GM19468 (cell line): ENCODE measurements at regions not wholly inside any gene's neighbourhood (a gene's known extent, or its start where the extent isn't known, plus 50 kb on each side); places are given as distances from the start of the nearest gene placed in this dataset.
"Not testable (repeated sequence)": the region's sequence is repeated elsewhere in the genome, so short reads cannot be mapped to it uniquely, and the experiment has no call there.

Experiments
- ATAC-seq: cut with Tn5 transposase; IDR thresholded peaks from one replicate; pipeline ENCODE4 v1.9.1; 2021; ENCODE audit warnings: mild to moderate bottlenecking, moderate library complexity, moderate number of reproducible peaks; ENCODE audit not compliant: unreplicated experiment; ENCODE audit errors: extremely low read depth

- no peak for ATAC-seq
Observed at GRCh38 chr7:114799628-114800028, 122.3 kb upstream of the MDFIC start.

GRCh38 chr7:114802632-114803031 lies 119.3 kb upstream of the MDFIC start:
- ATAC-seq: no peak

GRCh38 chr7:114806590-114807162 lies 115.2 kb upstream of the MDFIC start:
- ATAC-seq: no peak

- no peak for ATAC-seq
Observed at GRCh38 chr7:114812570-114812969, 109.3 kb upstream of the MDFIC start.

DNA sequence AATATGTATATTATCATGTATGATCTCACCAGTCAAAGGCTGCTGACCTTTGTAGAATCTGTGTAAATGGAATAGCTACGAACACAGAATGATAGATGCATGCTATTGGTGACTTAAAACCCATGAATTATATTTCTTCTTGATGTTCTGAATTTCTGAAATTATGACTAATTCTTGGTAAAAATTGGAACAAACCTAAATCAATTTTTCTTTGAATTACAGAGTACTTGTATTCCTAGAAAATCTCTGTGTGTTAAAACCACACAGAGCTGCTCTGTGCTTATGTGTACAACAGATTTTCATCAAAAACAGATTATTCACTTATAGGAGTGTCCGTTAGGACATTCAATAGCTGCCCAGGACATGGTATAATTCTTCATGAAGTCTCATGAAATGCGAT lies 108.3 kb upstream of the MDFIC start:
- ATAC-seq: no peak

GRCh38 chr7:114817036-114817435 lies 104.9 kb upstream of the MDFIC start:
- not testable (repeated sequence) for ATAC-seq

- ATAC-seq: no peak
Observed at GRCh38 chr7:114818501-114818900, 103.4 kb upstream of the MDFIC start.

DNA sequence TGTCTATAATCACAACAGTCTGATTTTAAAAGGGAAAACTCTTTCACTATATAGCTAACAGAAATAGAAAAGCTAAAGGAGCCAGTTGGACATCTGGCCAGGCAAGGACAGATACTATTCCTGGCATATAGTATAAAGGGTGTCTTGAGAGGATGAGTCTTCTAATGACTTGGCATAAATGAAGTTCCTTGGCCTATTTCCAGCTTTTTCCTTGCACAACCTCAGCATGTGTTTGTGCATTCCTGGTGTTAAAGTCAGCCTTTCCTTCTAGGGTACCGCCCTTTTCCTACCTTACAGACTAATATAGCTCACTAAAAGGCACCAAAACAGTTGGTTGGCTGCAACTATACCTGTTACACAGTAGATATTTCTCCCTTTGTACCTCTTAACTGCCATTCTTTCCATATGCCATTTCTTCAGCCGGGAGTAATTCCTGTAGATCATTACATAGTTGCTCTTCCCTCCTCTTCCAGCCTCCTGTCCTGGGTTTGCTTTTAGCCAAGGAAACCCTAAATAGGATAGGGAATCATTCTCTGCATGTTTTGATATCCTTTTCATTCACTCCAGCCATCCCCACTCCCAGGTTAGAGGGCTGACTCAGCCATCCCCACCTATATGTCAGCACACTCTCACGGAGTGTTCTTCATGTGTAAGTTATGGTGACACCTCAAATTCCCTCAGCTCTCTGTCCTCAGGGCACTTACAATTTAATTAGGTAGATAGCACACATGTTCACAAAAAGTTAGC lies 102.1 kb upstream of the MDFIC start:
- ATAC-seq: no peak

DNA sequence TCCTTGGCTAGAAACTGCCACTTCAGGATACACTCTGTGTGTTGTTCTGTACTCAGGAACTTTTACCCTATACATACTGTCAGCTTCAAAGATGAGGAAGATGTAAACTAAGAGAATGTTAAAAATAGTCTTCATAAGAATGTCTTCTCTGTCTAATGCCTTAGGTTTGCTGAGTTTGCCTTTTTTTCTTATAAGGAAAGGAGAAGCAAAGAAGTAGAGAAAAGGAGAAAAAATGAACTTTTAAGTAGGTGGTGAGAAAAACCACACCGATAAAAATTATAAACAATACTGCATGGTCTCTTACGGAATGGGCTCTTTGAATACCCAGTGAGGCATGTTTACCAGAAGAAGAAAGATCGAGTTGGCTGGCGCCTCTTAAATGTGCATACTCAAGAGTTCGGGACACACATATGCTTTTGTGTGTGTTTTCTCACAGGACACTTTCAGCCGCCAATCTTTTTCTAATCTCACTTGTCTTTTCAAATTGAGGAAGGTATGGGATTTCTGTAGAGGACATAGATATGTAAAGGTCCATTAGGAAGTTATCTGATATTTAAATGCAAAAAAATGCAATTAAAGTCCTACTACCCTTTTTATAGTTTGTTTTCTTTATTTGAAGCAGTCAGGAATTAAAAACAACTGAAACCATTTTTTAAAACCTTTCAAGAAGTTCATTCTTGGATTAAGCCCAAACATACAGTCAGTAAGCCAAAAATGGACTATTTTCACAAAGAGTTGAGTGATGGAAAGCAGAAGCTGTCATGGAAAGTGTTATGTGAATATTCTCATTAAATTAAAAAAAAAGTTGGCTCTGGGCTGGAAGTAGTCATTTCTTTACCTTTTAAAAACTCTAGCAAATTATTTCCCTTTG lies 100.6 kb upstream of the MDFIC start:
- no peak for ATAC-seq

DNA sequence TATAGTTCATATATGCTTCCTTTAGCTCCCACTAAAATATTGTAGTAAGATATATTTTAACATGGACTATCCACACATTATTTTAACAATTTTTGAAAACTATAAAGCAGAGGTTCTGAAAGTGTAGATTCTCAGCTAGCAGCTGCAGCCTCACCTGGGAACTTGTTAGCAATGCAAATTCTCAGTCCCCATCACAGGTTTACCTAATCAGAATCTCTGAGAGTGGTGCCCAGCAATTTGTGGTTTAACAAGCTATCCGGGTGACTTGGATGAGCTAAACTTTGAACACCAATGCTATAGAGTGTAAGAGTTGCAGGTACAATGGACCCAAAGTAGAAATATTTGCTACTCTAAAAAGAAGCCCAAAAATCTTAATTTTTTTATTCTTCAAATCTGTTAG lies 99.8 kb upstream of the MDFIC start:
- ATAC-seq: no peak

GRCh38 chr7:114822844-114823243 lies 99.0 kb upstream of the MDFIC start:
- no peak for ATAC-seq

GRCh38 chr7:114823290-114823689 lies 98.6 kb upstream of the MDFIC start:
- ATAC-seq: no peak

GRCh38 chr7:114825423-114825951 lies 96.4 kb upstream of the MDFIC start:
- ATAC-seq: no peak

DNA sequence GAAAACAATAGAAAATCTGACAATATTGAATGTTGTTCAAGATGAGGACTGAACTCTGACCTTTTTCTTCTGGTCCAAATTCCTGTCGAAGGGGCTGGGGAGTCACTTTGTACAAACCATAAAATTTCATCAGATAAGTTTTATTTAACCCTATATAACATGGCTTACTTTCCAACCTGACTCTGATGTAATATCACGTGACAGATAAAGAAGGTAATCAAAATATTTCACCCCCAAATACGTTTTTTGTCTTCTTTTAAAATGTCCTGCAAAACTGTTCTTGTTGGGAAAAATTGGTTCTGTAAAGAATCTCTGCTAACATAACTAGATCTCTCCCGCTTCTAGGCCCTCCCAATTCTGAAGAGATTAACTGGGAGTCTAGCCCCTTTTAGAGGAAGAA lies 90.9 kb upstream of the MDFIC start:
- no peak for ATAC-seq

DNA sequence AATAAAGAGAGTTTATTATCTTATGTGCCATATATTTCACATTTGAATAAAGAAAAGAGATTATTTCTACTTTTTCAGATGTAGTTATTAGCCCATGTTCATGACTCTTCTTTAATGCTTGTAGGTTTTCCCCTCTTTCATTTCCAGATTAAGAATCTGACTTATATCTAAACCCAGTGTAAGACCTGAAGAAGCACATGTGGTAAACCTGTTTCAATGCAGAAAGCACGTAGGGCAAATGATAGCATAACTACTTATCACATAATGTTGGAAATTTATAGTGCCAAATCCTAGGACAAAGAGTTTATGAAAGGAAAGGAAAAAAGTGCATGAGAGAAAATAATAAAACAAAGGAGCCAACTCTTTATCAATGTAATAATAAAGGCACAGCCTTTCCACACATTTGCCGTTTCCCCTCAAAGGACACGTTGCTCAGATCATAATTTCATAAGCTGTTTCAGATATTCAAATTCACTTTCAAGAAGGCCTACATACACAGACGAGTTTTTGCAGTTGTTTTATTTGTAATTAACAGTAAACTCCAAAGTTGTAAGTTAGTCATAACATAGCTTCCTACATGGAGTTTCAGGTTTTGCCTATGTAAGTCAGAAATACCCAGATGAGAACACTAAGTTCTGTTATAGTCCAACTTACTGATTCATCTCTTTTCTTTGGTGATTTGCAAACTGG lies 88.8 kb upstream of the MDFIC start:
- peak; percentile 80 for ATAC-seq

DNA sequence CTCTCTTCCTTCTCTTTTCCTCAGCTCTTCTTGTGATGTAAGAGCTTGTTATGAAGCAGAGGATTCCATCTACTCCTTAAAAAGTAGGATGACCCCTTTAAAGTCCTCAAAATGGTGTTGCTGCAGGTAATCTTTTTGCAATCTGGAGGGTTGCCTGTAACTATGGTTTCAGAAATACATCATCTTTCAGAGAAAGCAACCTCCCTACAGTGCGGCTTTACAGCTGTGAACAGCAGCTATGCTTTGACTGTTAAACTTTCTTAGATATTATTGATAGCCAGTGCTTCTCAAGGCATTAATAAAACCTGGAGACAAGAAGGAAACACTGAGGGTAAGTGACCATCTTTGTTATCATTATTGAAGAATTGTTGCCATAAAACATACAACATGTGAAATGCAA lies 86.6 kb upstream of the MDFIC start:
- no peak for ATAC-seq

DNA sequence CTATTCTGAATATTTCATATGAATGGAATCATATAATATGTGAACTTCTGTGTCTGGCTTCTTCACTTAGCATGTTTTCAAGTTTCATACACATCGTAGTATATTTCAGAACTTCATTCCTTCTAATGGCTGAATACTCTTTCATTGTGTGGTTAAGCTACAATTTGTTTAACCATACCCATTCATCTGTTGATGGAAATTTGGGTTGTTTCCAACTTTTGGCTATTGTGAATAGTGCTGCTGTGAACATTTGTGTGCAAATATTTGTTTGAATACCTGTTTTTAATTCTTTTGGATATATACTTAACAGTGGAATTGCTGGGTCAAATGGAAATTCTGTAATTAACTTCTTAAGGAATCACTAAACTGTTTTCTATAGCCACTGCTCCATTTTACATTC lies 86.0 kb upstream of the MDFIC start:
- ATAC-seq: no peak

GRCh38 chr7:114842551-114843065 lies 79.3 kb upstream of the MDFIC start:
- ATAC-seq: no peak

DNA sequence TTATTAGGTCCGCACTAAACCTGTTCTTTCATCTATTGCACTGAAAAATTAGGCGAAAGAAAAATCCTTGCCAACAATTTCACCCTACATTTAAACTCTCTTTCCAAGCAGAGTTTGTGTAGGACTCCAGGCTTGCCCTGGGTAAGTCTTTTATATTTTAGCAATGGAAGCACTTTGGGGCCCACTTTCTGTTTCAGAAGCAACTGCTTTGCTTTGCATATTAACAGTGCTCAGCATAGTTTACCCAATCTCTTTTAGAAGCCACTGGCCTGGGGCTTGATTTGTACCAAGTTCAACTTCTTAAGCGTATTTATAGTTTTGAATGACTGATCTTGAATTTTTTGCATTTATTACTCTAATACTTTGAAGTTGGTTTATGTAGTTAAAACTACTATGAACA lies 78.8 kb upstream of the MDFIC start:
- no peak for ATAC-seq

DNA sequence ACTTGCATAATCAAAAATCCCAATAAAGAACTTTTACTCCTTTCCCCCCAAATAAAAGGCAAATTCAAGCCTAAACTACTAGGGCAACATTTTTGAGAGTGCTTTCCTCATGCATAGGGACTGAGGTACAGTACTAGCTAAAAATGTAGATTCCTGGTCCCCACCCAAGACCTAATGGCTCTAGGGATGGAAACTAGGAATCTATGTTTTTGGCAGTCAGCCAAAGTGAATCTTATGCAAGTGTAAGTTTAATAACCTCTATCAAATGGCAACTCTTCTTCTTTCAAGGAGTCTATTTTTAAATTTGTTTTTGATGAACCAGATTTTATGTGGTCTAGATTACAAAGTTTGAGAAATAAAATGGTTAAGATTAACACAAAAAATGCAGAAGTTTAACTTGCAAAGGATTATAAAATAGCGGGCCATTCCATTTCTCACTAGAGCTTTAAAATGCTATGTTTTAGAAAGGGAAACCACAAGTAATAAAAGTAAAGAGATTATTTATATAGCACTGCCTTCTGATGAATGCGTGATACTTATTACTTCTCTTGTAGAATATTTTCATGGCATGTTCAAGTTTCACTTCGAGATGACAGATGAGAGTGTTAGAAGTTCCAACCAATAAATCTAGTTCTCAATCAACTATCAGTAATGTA lies 70.4 kb upstream of the MDFIC start:
- ATAC-seq: no peak
